ENCODE measurements at regions not wholly inside any gene's neighbourhood (a gene's known extent, or its start where the extent isn't known, plus 50 kb on each side); places are given as distances from the start of the nearest gene placed in this dataset.

DNA sequence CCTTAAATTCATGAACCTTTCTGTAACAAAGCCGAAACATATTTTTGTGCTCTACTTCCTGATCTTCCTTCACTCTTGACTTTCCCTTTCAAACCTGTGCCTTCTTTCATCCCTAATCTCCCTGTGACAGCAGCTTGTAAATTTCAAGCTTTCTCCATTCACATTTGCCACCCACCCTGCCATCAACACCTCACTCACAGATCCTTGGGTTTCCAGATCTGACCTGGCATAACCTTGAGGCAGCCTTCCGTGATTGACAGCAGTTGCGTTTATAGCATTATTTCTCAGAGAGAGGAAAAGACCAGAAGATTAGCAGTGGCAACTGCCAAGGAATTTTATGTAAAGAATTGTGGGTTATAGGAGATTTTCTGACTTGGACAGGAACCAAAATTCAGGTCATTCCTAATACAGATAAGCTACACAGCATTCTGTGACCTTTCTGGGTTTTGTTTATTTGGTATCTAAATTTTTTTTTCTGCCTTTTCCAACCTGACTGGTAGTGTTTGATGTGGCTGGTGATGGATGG, 260.0 kb downstream of the NR2F1-AS1 start:
- no peak for DNase-seq (ENCODE audit: low read depth in 2 of 2)

- DNase-seq (ENCODE audit: low read depth in 2 of 2) = no peak
These were observed 267.3 kb downstream of the NR2F1-AS1 start for GRCh38 chr5:93313672-93314071.

DNA sequence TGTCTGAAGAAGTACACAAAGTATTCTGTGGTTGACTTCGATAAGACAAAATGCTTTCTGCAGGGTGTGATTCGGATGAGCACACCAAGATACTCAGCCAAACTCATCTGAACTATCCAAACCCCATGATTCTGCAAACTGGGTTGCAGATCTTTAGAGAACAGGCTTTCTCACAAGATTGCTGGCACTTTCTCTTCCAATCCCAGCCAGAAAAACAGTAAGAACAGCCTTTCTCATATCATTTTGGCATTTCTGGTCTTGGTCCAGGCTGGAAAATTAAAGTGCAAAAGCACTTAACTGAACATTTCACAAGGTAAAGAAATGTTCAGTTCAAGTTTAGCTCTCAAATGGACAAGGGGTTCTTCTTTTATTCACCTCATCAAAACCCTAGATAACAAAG, 269.1 kb downstream of the NR2F1-AS1 start:
- DNase-seq (ENCODE audit: low read depth in 2 of 2) = no peak

GRCh38 chr5:93307557-93307956, 273.5 kb downstream of the NR2F1-AS1 start:
- DNase-seq (ENCODE audit: low read depth in 2 of 2) = no peak

DNA sequence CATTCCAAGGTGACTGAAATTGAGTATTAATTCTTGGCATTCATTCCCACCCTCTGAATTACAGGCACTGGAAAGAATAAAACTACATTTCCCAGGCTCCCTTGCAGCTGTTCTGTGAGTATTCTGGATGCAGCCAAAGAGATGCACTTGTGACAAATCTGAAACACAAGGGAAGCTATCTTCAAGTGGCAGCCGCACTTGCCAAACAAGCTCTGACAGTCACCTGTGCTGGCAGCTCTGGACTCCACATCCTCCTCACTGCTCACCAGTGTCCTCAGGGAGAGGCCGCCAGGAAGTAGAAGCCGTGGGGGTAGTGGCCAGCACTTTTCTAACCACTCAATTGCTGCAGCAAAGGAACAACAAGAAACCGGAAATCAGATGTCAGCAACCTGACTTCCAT, 275.0 kb downstream of the NR2F1-AS1 start:
- DNase-seq (ENCODE audit: low read depth in 2 of 2) = no peak

DNA sequence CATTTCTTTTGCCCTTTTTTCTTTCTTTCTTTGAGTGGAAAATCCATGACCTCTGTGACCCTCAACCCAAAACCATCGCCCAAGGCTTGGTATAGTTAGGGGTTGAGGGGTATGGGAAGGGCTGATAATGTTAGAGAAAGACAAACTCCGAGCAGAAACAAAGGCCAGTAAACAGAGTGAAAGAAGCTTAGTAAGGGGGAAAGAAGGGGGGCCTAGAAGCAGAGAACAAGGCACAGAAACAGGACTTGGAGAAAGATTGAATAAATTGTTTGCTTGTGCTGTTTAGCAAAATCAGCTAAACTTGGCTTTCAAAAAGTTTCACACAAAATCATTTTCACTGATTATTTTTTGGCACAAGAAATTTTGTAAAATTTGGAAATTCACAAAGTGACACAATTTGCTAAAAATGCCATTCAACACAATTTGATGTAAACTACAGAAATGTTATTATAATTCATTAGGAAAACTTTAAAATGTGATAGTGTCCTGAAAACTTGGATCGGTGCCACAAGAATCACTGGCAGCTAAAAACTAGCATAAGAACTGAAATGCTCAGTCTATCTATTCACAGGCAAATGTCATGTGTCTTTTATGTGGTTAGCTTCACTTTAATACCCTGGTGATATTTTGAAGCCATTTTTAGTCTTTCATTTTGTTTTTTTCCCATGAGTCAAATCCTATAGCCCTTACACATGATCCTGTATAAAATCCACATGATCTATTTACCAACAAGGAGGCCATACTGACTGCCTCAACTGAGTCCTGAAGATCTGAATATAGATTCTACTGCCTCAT, 276.4 kb downstream of the NR2F1-AS1 start:
- DNase-seq (ENCODE audit: low read depth in 2 of 2) = no peak

GRCh38 chr5:93303291-93303691, 277.7 kb downstream of the NR2F1-AS1 start:
- no peak for DNase-seq (ENCODE audit: low read depth in 2 of 2)

- DNase-seq (ENCODE audit: low read depth in 2 of 2) = no peak
These were observed 278.3 kb downstream of the NR2F1-AS1 start for GRCh38 chr5:93302711-93303110.

DNA sequence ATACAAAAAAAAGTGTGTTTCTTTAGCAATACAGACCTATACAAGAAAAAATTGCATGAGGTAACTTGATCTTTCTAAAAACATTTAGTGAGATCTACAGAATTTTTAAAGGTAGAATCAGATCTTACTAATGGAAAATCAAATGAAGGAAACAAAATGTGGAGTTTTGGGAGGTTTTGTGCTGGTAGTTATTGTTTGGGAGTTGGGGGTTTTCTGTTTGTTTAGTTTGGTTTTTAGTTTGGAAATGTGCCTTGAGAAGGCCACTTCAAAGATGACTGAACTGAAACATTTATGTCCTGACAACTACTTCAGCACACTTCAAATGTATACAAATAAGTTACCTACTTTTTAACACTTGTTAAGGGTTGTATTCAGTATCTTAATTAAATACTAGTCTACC, 280.1 kb downstream of the NR2F1-AS1 start:
- DNase-seq (ENCODE audit: low read depth in 2 of 2) = no peak

DNA sequence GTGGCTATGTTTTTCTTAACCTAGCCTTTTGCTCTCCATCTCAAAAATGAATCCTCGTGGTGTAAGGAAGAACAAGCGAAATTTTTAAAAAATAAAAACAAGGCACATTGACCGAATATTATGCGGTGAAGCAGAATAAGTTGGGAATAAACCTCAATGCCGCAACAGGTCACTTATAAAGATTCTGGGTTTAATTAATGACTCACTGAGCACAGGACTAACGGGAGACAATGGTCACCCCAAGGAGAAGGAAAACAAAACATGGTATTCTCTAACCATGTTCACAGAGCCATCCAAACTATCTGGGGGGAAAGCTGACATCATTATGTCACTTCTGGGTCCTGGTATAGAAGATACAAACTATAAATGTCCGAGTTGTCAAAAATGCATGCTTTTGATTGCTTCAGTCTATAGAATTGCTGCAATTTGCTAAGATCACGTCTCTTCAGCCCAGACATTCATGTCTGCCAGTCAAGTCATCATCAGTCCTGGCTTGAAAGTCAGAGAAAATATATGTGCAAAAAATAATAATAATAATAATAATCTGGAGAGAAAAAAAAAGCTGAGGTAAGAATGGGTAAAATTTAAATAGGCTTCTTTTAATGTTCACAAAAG, 280.6 kb downstream of the NR2F1-AS1 start:
- no peak for DNase-seq (ENCODE audit: low read depth in 2 of 2)

GRCh38 chr5:93299681-93300308, 281.2 kb downstream of the NR2F1-AS1 start:
- no peak for DNase-seq (ENCODE audit: low read depth in 2 of 2)

DNA sequence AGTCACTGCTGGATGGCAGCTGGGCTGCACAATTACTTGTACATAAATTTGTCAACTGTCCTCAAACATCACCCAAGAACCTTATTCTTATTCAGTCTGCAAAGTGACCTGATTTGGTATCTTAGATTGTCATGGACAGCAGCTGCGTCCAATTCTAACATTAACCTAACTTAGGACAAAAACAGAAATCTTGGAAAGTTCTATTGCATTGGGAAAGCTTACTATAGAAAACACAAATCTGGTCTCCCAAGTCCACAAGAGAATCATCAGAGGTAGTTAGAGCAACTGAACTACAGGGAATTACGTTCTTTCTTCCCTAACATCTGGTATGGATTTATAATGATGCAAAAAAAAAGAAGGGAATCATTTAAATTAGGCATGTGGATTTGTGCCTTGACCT, 283.9 kb downstream of the NR2F1-AS1 start:
- DNase-seq (ENCODE audit: low read depth in 2 of 2) = no peak

- DNase-seq (ENCODE audit: low read depth in 2 of 2) = no peak
These were observed 284.7 kb downstream of the NR2F1-AS1 start for GRCh38 chr5:93296338-93296737.

DNA sequence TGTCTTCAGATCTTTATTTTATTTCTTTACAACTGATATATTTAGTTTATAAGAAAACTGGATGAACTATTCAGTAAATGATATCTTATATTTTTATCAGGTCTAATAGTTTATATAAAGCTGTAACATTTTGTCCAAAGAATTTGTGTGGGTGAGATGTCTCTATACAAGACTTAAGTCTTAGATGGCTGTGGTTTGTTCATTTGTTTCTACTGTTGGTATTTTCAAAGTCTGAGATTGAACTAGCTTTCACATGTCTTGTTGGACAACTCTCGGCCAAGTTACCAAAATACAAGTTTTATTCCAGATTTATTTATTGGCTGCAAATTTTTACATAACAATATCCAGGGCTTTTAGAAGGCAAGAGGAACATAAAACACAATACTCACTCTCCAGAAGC, 286.0 kb downstream of the NR2F1-AS1 start:
- DNase-seq (ENCODE audit: low read depth in 2 of 2) = no peak

- DNase-seq (ENCODE audit: low read depth in 2 of 2) = no peak
These were observed 286.8 kb downstream of the NR2F1-AS1 start for GRCh38 chr5:93294199-93294598.

DNA sequence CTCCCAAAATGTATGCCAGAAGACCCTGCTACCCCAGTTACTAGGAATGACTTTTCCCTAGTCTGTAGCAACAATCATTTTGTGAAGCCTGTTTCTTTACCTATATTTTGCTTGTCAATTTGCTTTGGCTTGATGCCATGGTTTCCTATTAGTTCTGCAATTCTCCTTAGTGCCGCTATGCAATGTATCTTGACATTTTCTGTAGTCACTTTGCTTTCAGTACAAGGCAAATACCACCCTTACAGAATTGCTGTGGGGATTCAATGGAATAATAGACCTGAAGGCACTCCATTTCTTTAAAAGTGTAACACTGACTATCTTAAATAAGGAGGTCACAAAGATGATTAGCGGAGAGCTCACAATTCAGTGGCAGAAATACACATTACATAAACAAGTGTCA, 291.1 kb downstream of the NR2F1-AS1 start:
- no peak for DNase-seq (ENCODE audit: low read depth in 2 of 2)

GRCh38 chr5:93285461-93285860, 295.6 kb downstream of the NR2F1-AS1 start:
- no peak for DNase-seq (ENCODE audit: low read depth in 2 of 2)

- no peak for DNase-seq (ENCODE audit: low read depth in 2 of 2)
These were observed 298.8 kb downstream of the NR2F1-AS1 start for GRCh38 chr5:93281980-93282772.

DNA sequence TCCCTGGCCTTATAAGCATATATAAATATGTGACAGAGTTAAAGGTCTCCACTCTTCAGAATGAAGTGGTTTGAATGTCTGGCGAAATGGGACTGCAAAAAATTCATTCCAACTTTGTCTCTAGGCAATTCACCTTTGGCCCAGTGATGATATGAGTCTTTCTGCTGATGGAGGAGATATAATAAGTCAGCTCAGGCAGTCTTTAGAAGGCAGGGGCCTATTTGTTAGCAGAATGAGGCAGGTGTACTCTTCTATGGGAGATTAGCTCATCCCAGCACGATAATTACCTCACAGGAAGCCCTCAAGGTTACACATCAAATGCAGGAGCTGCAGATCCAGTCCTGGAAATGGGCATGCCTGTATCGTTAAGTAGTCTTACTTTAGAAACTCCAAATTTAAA, 300.5 kb downstream of the NR2F1-AS1 start:
- DNase-seq (ENCODE audit: low read depth in 2 of 2) = no peak

DNA sequence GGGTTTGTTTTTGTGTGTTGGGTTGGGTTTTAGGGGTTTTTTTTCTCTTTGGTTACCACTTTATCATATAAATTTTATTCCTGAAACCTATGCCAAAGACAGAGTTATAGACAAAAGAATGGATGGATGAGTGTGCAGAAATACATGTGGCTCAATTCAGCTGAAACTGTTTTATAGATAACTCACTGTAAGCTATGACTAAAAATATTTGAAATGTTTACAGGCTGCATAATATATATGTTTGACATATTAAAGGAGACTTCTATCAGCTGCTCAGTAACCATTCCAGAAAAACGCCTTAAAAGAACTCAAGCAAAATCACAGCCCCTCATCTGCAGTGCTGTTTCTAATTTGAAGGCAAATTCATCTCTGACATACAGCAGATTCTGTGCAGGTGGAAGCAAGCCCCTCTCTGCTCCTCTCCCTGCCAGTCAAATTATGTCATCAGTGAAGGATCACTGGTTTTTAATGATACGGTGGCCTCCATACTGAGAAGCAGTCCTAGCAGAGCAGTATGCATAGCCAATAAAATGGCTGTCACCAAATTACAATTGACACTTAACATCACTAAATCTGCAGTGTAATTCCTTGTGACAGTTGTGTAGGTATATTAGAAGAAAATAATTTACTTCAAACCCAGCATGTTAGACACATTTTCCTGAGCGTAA, 301.6 kb downstream of the NR2F1-AS1 start:
- no peak for DNase-seq (ENCODE audit: low read depth in 2 of 2)

- no peak for DNase-seq (ENCODE audit: low read depth in 2 of 2)
These were observed 302.1 kb downstream of the NR2F1-AS1 start for GRCh38 chr5:93278896-93279295.

All from stimulated activated CD4-positive, alpha-beta T cell treated with anti-CD3 and anti-CD28 coated beads, Interleukin-4, amount 100 ng/mL, for 48 hours (primary cell).